ENCODE measurements at regions not wholly inside any gene's neighbourhood (a gene's known extent, or its start where the extent isn't known, plus 50 kb on each side); places are given as distances from the start of the nearest gene placed in this dataset.

- H3K27ac ChIP-seq: no peak overlapping the region
- no peak for TF ChIP-seq ZFX (IDR thresholded peaks at IDR 0.05)
- TF ChIP-seq, protein P1, sequence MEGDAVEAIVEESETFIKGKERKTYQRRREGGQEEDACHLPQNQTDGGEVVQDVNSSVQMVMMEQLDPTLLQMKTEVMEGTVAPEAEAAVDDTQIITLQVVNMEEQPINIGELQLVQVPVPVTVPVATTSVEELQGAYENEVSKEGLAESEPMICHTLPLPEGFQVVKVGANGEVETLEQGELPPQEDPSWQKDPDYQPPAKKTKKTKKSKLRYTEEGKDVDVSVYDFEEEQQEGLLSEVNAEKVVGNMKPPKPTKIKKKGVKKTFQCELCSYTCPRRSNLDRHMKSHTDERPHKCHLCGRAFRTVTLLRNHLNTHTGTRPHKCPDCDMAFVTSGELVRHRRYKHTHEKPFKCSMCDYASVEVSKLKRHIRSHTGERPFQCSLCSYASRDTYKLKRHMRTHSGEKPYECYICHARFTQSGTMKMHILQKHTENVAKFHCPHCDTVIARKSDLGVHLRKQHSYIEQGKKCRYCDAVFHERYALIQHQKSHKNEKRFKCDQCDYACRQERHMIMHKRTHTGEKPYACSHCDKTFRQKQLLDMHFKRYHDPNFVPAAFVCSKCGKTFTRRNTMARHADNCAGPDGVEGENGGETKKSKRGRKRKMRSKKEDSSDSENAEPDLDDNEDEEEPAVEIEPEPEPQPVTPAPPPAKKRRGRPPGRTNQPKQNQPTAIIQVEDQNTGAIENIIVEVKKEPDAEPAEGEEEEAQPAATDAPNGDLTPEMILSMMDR (conservative IDR thresholded peaks at IDR 0.05): no peak
These were observed 112.5 kb upstream of the SMAD3 start for GRCh38 chr15:66952756-66953522.

DNA sequence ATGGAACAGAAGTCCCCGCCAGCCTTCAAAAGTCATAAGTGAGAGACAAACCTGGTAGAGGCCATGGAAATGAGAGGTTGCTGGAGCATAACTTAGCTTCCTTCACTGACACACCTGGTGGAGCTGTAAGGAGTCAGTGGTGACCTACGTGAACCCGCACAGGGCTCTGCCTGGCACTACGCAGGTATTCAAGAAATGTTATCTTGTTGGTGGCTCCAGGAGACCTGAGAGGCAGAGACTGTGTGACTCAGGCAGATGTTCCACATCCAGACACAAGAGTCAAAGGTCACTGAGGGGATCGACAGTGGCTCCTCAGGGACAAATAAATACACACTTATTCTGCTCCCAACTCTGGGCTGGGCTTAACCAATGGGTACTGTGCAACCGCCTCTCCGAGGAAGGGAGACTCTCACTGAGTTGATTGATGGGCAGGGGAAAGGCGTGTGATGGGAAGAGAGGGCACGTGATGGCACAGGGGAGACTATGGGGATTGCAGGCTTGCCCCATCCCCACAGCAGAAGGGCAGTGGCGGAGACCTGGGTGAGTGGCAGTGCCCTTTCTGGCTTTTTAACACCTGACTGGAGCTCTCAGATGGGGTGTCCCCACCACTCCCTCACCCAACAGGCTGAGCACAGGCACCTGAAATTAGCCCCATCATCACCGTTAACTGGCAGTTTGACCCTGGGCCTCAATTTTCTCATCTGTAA is 111.7 kb upstream of the SMAD3 start:
- TF ChIP-seq, protein P1 (conservative IDR thresholded peaks at IDR 0.05): no peak
- no peak for TF ChIP-seq ZFX (IDR thresholded peaks at IDR 0.05)

DNA sequence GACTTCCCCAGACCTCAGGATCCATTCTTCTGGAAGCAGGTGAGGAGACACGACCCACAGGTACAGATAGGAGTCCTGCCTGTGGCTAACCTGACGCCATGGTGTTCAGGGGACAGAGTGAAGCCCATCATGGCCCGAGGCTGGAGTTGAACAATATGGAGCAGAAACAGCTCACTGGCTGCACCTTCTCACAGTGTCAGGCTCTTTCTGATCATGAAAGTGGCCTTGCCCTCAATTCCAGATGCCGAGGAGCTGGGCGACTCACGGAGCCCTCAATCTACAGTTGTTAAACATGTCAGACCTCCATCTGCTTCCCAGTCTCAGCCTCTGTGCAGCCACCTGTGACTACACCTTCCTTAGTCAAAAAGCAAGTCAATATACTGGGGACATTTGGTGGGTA is 110.8 kb upstream of the SMAD3 start:
- no peak overlapping the region for H3K27ac ChIP-seq
- TF ChIP-seq, protein P1 (conservative IDR thresholded peaks at IDR 0.05): no peak
- TF ChIP-seq ZFX (IDR thresholded peaks at IDR 0.05): no peak

More for the DNA sequence above, 111.7 kb upstream of the SMAD3 start:
- H3K27ac ChIP-seq: no peak overlapping the region

- H3K27ac ChIP-seq: no peak overlapping the region
- no peak for TF ChIP-seq ZFX (IDR thresholded peaks at IDR 0.05)
- TF ChIP-seq, protein P1 (conservative IDR thresholded peaks at IDR 0.05): no peak
These were observed 110.3 kb upstream of the SMAD3 start for GRCh38 chr15:66955001-66955516.

GRCh38 chr15:66955871-66956585 is 109.4 kb upstream of the SMAD3 start:
- H3K27ac ChIP-seq: no peak overlapping the region

GRCh38 chr15:66956672-66957430 is 108.6 kb upstream of the SMAD3 start:
- H3K27ac ChIP-seq: no peak overlapping the region
- TF ChIP-seq, protein P1 (conservative IDR thresholded peaks at IDR 0.05): no peak
- no peak for TF ChIP-seq ZFX (IDR thresholded peaks at IDR 0.05)

More at GRCh38 chr15:66955871-66956585, 109.4 kb upstream of the SMAD3 start:
- TF ChIP-seq, protein P1 (conservative IDR thresholded peaks at IDR 0.05): no peak
- no peak for TF ChIP-seq ZFX (IDR thresholded peaks at IDR 0.05)
